ENCODE measurements at regions not wholly inside any gene's neighbourhood (a gene's known extent, or its start where the extent isn't known, plus 50 kb on each side); places are given as distances from the start of the nearest gene placed in this dataset.
"Not testable (repeated sequence)": the region's sequence is repeated elsewhere in the genome, so short reads cannot be mapped to it uniquely, and the experiment has no call there.

- TF ChIP-seq CTCF (IDR thresholded peaks at IDR 0.05) (no peak), TCF7L2 (IDR thresholded peaks at IDR 0.05; ENCODE audit: low read depth, low read length) (no peak), REST (IDR thresholded peaks at IDR 0.05; ENCODE audit: insufficient read depth in 1 of 2, low read depth in 2 of 2, low read length in 1 of 2) (no peak), SIN3A (IDR thresholded peaks at IDR 0.05; ENCODE audit: borderline replicate concordance, insufficient read depth, low read depth, low read length) (no peak), POLR2AphosphoS5 (IDR thresholded peaks at IDR 0.05; ENCODE audit: low read depth, low read length) (no peak)
- H3K27ac ChIP-seq (ENCODE audit: low read length), result no peak overlapping the region
- H3K27me3 ChIP-seq (ENCODE audit: control insufficient read depth, insufficient read depth, low read length), result no peaks in the 10 kb centered on the region
- no TSS peak for BruUV-seq (replicated peaks)
- CTCF ChIA-PET, result no interaction called here
- intact Hi-C loops (cut with micrococcal nuclease; ENCODE audit: unreplicated experiment), result no loop called here
- ATAC-seq (no peak), DNase-seq (ENCODE audit: low read depth, low spot score) (no peak)
- POLR2A ChIA-PET, result no interaction called here
- H3K36me3 ChIP-seq (ENCODE audit: control insufficient read depth, insufficient read depth, low read length), result no peaks in the 10 kb centered on the region
- in situ Hi-C loops (cut with HindIII; ENCODE audit: low pct_unique_long_range_greater_than_20kb, low sequenced_read_pairs), result no loop called here
- H3K4me1 ChIP-seq (ENCODE audit: control insufficient read depth, insufficient read depth, low read length), result no peaks in the 10 kb centered on the region
- H3K4me3 ChIP-seq (ENCODE audit: low read depth in 2 of 2, low read length in 2 of 2), result no peak overlapping the region
- H3K9me3 ChIP-seq (ENCODE audit: control insufficient read depth, insufficient read depth, low read depth, low read length), result no peaks in the 10 kb centered on the region
These were observed 637.9 kb upstream of the RGS18 start for GRCh38 chr1:191520345-191520744.

- DNase-seq (ENCODE audit: low read depth, low spot score); POLR2A ChIA-PET; H3K36me3 ChIP-seq (ENCODE audit: control insufficient read depth, insufficient read depth, low read length); in situ Hi-C loops (cut with HindIII; ENCODE audit: low pct_unique_long_range_greater_than_20kb, low sequenced_read_pairs); CTCF ChIA-PET; H3K4me1 ChIP-seq (ENCODE audit: control insufficient read depth, insufficient read depth, low read length); intact Hi-C loops (cut with micrococcal nuclease; ENCODE audit: unreplicated experiment); BruUV-seq (replicated peaks); H3K9me3 ChIP-seq (ENCODE audit: control insufficient read depth, insufficient read depth, low read depth, low read length); H3K27ac ChIP-seq (ENCODE audit: low read length); H3K27me3 ChIP-seq (ENCODE audit: control insufficient read depth, insufficient read depth, low read length); ATAC-seq; H3K4me3 ChIP-seq (ENCODE audit: low read depth in 2 of 2, low read length in 2 of 2): not testable (repeated sequence)
These were observed 632.3 kb upstream of the RGS18 start for GRCh38 chr1:191525944-191526343.

GRCh38 chr1:191528275-191528674, 630.0 kb upstream of the RGS18 start:
- H3K4me1 ChIP-seq (ENCODE audit: control insufficient read depth, insufficient read depth, low read length), result no peaks in the 10 kb centered on the region
- intact Hi-C loops (cut with micrococcal nuclease; ENCODE audit: unreplicated experiment), result no loop called here
- DNase-seq (ENCODE audit: low read depth, low spot score) (no peak), ATAC-seq (no peak)
- no peak overlapping the region for H3K27ac ChIP-seq (ENCODE audit: low read length)
- CTCF ChIA-PET, result no interaction called here
- BruUV-seq (replicated peaks), result no TSS peak
- no peaks in the 10 kb centered on the region for H3K27me3 ChIP-seq (ENCODE audit: control insufficient read depth, insufficient read depth, low read length)
- no peaks in the 10 kb centered on the region for H3K9me3 ChIP-seq (ENCODE audit: control insufficient read depth, insufficient read depth, low read depth, low read length)
- TF ChIP-seq CTCF (IDR thresholded peaks at IDR 0.05), result no peak
- no peak for TF ChIP-seq REST (IDR thresholded peaks at IDR 0.05; ENCODE audit: insufficient read depth in 1 of 2, low read depth in 2 of 2, low read length in 1 of 2)
- no peak for TF ChIP-seq TCF7L2 (IDR thresholded peaks at IDR 0.05; ENCODE audit: low read depth, low read length)
- no peak for TF ChIP-seq SIN3A (IDR thresholded peaks at IDR 0.05; ENCODE audit: borderline replicate concordance, insufficient read depth, low read depth, low read length)
- TF ChIP-seq POLR2AphosphoS5 (IDR thresholded peaks at IDR 0.05; ENCODE audit: low read depth, low read length), result no peak
- POLR2A ChIA-PET, result no interaction called here
- no peaks in the 10 kb centered on the region for H3K36me3 ChIP-seq (ENCODE audit: control insufficient read depth, insufficient read depth, low read length)
- in situ Hi-C loops (cut with HindIII; ENCODE audit: low pct_unique_long_range_greater_than_20kb, low sequenced_read_pairs), result no loop called here
- no peak overlapping the region for H3K4me3 ChIP-seq (ENCODE audit: low read depth in 2 of 2, low read length in 2 of 2)
